Lower leg skin (tissue), 3 donors: ENCODE measurements at regions not wholly inside any gene's neighbourhood (a gene's known extent, or its start where the extent isn't known, plus 50 kb on each side); places are given as distances from the start of the nearest gene placed in this dataset.

Experiments
- POLR2A ChIP-seq, 2 donors: fragments of 450-650 bp; IDR thresholded peaks; one replicate each; pipeline ENCODE4 v1.6.1; 2016 to 2017; ENCODE audit warnings: antibody characterized with exemption in 2 of 2, mild to moderate bottlenecking in 1 of 2, moderate library complexity in 1 of 2
- TF ChIP-seq, protein P1 (sequence below), 3 donors: fragments of 450-650 bp; IDR thresholded peaks; one replicate each; pipeline ENCODE4 v1.5.1; 2016; ENCODE audit warnings: antibody characterized with exemption in 3 of 3, mild to moderate bottlenecking in 3 of 3, moderate library complexity in 2 of 3

DNA sequence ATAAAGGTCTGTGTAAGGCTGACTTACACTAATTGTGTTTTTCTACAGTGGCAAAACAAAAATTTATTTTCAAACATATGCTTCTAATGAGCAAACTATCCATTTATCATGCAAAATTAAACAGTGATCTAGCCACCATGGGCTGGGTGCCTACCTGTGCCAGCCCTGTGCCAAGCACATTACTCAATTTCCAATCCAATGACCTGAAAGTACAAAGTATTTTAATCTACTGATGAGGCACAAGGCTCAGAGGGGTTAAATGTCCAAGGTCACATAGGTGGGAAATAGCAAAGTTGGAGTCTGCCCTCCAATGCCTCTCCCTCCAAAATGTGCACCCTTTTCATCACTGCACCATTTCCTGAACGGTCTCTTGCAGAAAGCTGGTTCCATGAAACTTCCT lies 279.1 kb upstream of the FMN2 start:
- TF ChIP-seq, protein P1, sequence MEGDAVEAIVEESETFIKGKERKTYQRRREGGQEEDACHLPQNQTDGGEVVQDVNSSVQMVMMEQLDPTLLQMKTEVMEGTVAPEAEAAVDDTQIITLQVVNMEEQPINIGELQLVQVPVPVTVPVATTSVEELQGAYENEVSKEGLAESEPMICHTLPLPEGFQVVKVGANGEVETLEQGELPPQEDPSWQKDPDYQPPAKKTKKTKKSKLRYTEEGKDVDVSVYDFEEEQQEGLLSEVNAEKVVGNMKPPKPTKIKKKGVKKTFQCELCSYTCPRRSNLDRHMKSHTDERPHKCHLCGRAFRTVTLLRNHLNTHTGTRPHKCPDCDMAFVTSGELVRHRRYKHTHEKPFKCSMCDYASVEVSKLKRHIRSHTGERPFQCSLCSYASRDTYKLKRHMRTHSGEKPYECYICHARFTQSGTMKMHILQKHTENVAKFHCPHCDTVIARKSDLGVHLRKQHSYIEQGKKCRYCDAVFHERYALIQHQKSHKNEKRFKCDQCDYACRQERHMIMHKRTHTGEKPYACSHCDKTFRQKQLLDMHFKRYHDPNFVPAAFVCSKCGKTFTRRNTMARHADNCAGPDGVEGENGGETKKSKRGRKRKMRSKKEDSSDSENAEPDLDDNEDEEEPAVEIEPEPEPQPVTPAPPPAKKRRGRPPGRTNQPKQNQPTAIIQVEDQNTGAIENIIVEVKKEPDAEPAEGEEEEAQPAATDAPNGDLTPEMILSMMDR (IDR thresholded peaks at IDR 0.05), result no peak
- TF ChIP-seq POLR2A (IDR thresholded peaks at IDR 0.05), result no peak
